Caco-2 (cell line): ENCODE measurements at regions not wholly inside any gene's neighbourhood (a gene's known extent, or its start where the extent isn't known, plus 50 kb on each side); places are given as distances from the start of the nearest gene placed in this dataset.

ENCODE experiments used
- BruUV-seq: library from RNA; stranded (reverse); fragments of 400-500 nt; replicated peaks from 2 replicates; lab custom pipeline; 2021; lab: Mats Ljungman, UMichigan
- CTCF ChIA-PET: fragments of 300-600 bp; sonication (Branson Sonifier 250); formaldehyde crosslinking; loops from one replicate; lab custom pipeline; 2022; ENCODE audit warnings: antibody characterized with exemption; lab: Charles Lee
- POLR2A ChIA-PET: fragments of 300-600 bp; sonication (Branson Sonifier 250); formaldehyde crosslinking; loops from one replicate; lab custom pipeline; 2022; ENCODE audit warnings: antibody characterized with exemption; lab: Charles Lee
- DNase-seq, 2 experiments: peaks; one replicate each; pipeline versions ENCODE4 v3.0.0 to v3.0.0-alpha.2; 2020 to 2022
- H3K27me3 ChIP-seq: replicated peaks from 2 replicates; pipeline ENCODE4 v1.6.0; 2011; ENCODE audit warnings: low read length; ENCODE audit not compliant: control insufficient read depth, insufficient read depth
- H3K36me3 ChIP-seq: 2 replicates; pipeline ENCODE4 v1.5.1; 2011; ENCODE audit warnings: low read length; ENCODE audit not compliant: control insufficient read depth, insufficient read depth
- H3K4me1 ChIP-seq: fragments of 250-450 bp; sonication (Bioruptor Pico); 2 replicates; pipeline ENCODE4 v1.5.1; 2020; ENCODE audit warnings: mild to moderate bottlenecking
- H3K4me3 ChIP-seq: 2 replicates; pipeline ENCODE4 v1.5.1; 2011; ENCODE audit warnings: low read depth, mild to moderate bottlenecking, control low read depth, low read length
- H3K9me3 ChIP-seq: fragments of 250-450 bp; sonication (Bioruptor Pico); 2 replicates; pipeline ENCODE4 v1.5.1; 2020; ENCODE audit warnings: mild to moderate bottlenecking, moderate library complexity
- H3K27ac Mint-ChIP-seq: one replicate; pipeline ENCODE4 v1.8.0; 2022; ENCODE audit warnings: mixed read lengths; ENCODE audit not compliant: unreplicated experiment
- H3K27me3 Mint-ChIP-seq: one replicate; pipeline ENCODE4 v1.8.0; 2022; ENCODE audit warnings: mixed read lengths; ENCODE audit not compliant: insufficient read depth, unreplicated experiment
- H3K36me3 Mint-ChIP-seq: one replicate; pipeline ENCODE4 v1.8.0; 2022; ENCODE audit warnings: mild to moderate bottlenecking, mixed read lengths; ENCODE audit not compliant: insufficient read depth, unreplicated experiment
- H3K4me1 Mint-ChIP-seq: one replicate; pipeline ENCODE4 v1.8.0; 2022; ENCODE audit warnings: low read depth, mixed read lengths; ENCODE audit not compliant: unreplicated experiment
- H3K4me3 Mint-ChIP-seq: one replicate; pipeline ENCODE4 v1.8.0; 2022; ENCODE audit warnings: mild to moderate bottlenecking, moderate library complexity, mixed read lengths; ENCODE audit not compliant: unreplicated experiment
- H3K9me3 Mint-ChIP-seq: one replicate; pipeline ENCODE4 v1.8.0; 2022; ENCODE audit warnings: mixed read lengths; ENCODE audit not compliant: unreplicated experiment
- CTCF ChIP-seq, 2 experiments: fragments of 200-600 bp in 1 of 2; IDR thresholded peaks; 1 replicate in 1 of 2; 2 replicates in 1 of 2; pipeline versions ENCODE4 v1.5.1 to v1.8.0; 2011 to 2022; ENCODE audit warnings: antibody characterized with exemption in 1 of 2, control low read depth in 1 of 2, inconsistent platforms in 1 of 2, low read depth in 1 of 2, low read length in 1 of 2, mild to moderate bottlenecking in 1 of 2, moderate library complexity in 1 of 2; ENCODE audit not compliant: insufficient read depth in 1 of 2, severe bottlenecking in 1 of 2, unreplicated experiment in 1 of 2
- intact Hi-C: fragments of 100-400 bp; cut with micrococcal nuclease; formaldehyde crosslinking; loops from one replicate; pipeline ENCODE4 v1.10.0; 2022; ENCODE audit not compliant: unreplicated experiment

GRCh38 chr2:220000080-220000479 is 372.6 kb downstream of the SLC4A3 start:
- intact Hi-C loops = no loop called here
- no peak overlapping the region for H3K4me3 Mint-ChIP-seq
- ChIA-PET CTCF (no interaction called here), POLR2A (no interaction called here)
- no peaks in the 10 kb centered on the region; the same call in 1 of the 2 replicates for H3K27me3 ChIP-seq
- no peaks in the 10 kb centered on the region for H3K36me3 ChIP-seq
- peaks cover 6% of the 10 kb centered on the region for H3K36me3 Mint-ChIP-seq
- DNase-seq = no peak
- no peaks in the 10 kb centered on the region for H3K9me3 Mint-ChIP-seq
- 0 out of 2 replicates have a peak, but pooled peaks cover 9% of the 10 kb centered on the region for H3K4me1 ChIP-seq
- no peak for TF ChIP-seq CTCF (IDR thresholded peaks at IDR 0.05; ENCODE audit: insufficient read depth in 1 of 2, low read depth in 1 of 2, low read length in 1 of 2, severe bottlenecking in 1 of 2, unreplicated experiment in 1 of 2)
- no peaks in the 10 kb centered on the region for H3K9me3 ChIP-seq
- no peak overlapping the region for H3K4me3 ChIP-seq
- peaks cover 19% of the 10 kb centered on the region for H3K4me1 Mint-ChIP-seq
- peaks cover 8% of the 10 kb centered on the region for H3K27me3 Mint-ChIP-seq
- H3K27ac Mint-ChIP-seq = no peak overlapping the region
- no TSS peak for BruUV-seq

- no peak for DNase-seq
- no peaks in the 10 kb centered on the region; the same call in 1 of the 2 replicates for H3K27me3 ChIP-seq
- Mint-ChIP-seq H3K9me3 (no peaks in the 10 kb centered on the region), H3K27me3 (peaks cover 5% of the 10 kb centered on the region), H3K27ac (no peak overlapping the region), H3K4me1 (peaks cover 19% of the 10 kb centered on the region), H3K36me3 (peaks cover 6% of the 10 kb centered on the region), H3K4me3 (no peak overlapping the region)
- no peak for TF ChIP-seq CTCF (IDR thresholded peaks at IDR 0.05; ENCODE audit: insufficient read depth in 1 of 2, low read depth in 1 of 2, low read length in 1 of 2, severe bottlenecking in 1 of 2, unreplicated experiment in 1 of 2)
- BruUV-seq = no TSS peak
- H3K9me3 ChIP-seq = no peaks in the 10 kb centered on the region
- H3K36me3 ChIP-seq = no peaks in the 10 kb centered on the region
- intact Hi-C loops = no loop called here
- no peak overlapping the region for H3K4me3 ChIP-seq
- POLR2A ChIA-PET = no interaction called here
- CTCF ChIA-PET = no interaction called here
- 0 out of 2 replicates have a peak, but pooled peaks cover 9% of the 10 kb centered on the region for H3K4me1 ChIP-seq
Measured at GRCh38 chr2:220000586-220000985, 373.2 kb downstream of the SLC4A3 start.

DNA sequence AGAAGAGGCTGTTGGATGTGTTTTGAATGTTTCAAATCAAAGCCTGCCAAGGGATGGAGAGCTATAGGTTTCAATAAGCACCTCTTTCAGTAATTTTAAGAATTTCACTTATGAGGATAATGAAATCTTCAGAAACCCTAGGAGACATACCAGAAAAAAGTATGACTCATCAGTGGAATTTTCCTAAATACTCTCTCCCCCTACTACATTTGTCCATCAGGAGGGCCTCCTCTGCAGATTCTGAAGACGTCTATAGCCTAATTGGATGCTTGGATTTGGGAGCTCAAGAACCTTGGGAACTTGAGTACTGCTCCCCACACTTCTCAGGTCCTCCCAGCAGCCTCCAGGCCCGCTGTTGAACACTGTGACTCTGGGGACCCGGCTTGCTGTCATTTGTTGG is 374.3 kb downstream of the SLC4A3 start:
- Mint-ChIP-seq H3K4me1 (peaks cover 19% of the 10 kb centered on the region), H3K9me3 (no peaks in the 10 kb centered on the region), H3K36me3 (peaks cover 6% of the 10 kb centered on the region), H3K27me3 (peaks cover 3% of the 10 kb centered on the region), H3K27ac (peak overlapping the region; percentile 37), H3K4me3 (no peak overlapping the region)
- H3K36me3 ChIP-seq = no peaks in the 10 kb centered on the region
- DNase-seq = no peak
- H3K9me3 ChIP-seq = no peaks in the 10 kb centered on the region
- no peaks in the 10 kb centered on the region for H3K27me3 ChIP-seq
- no peak for TF ChIP-seq CTCF (IDR thresholded peaks at IDR 0.05; ENCODE audit: insufficient read depth in 1 of 2, low read depth in 1 of 2, low read length in 1 of 2, severe bottlenecking in 1 of 2, unreplicated experiment in 1 of 2)
- no TSS peak for BruUV-seq
- H3K4me3 ChIP-seq = no peak overlapping the region
- CTCF ChIA-PET = no interaction called here
- POLR2A ChIA-PET = no interaction called here
- intact Hi-C loops = no loop called here
- 0 out of 2 replicates have a peak, but pooled peaks cover 9% of the 10 kb centered on the region for H3K4me1 ChIP-seq
